HepG2 (cell line): ENCODE measurements at regions not wholly inside any gene's neighbourhood (a gene's known extent, or its start where the extent isn't known, plus 50 kb on each side); places are given as distances from the start of the nearest gene placed in this dataset.

Experiments
- ATAC-seq: fragments of 200-7000 bp; cut with Tn5 transposase; 3 replicates; pipeline ENCODE4 v1.9.1; 2020; ENCODE audit warnings: mild to moderate bottlenecking, moderate library complexity
- BruUV-seq: library from RNA; stranded (reverse); fragments of 400-500 nt; replicated peaks from 2 replicates; lab custom pipeline; 2021; lab: Mats Ljungman, UMichigan
- CTCF ChIA-PET: fragments of 300-600 bp; formaldehyde crosslinking; extraction: SDS; loops from one replicate; lab custom pipeline; 2021; ENCODE audit warnings: low total read pairs, inconsistent platforms, low intra/inter-chr PET ratio; lab: Yijun Ruan, JAX
- POLR2A ChIA-PET: fragments of 350-600 bp; sonication (Branson Sonifier 250); formaldehyde crosslinking; loops from one replicate; lab custom pipeline; 2020; ENCODE audit warnings: antibody characterized with exemption, inconsistent platforms; lab: Yijun Ruan, JAX
- DNase-seq: peaks from one replicate; pipeline ENCODE4 v3.0.0-alpha.2; 2015; ENCODE audit warnings: low spot score
- FAIRE-seq: peaks from 3 replicates; lab custom pipeline; 2011; peaks lifted over from hg19 to GRCh38; lab: Jason Lieb, UNC
- H2AFZ ChIP-seq: one replicate; pipeline ENCODE4 v1.6.1; 2011; ENCODE audit warnings: low read length, inconsistent platforms
- H3K27ac ChIP-seq: fragments of 300-600 bp; 3 replicates; pipeline ENCODE4 v1.8.0; 2011; ENCODE audit warnings: mixed run types, mild to moderate bottlenecking, mixed read lengths, low read length, inconsistent platforms; ENCODE audit not compliant: insufficient read depth; ENCODE audit errors: extremely low read length
- H3K27me3 ChIP-seq, 2 experiments: fragments of 200-600 bp in 1 of 2; 2 replicates in 1 of 2; 3 replicates in 1 of 2; pipeline versions ENCODE4 v1.6.0 to v1.8.0; 2011; ENCODE audit warnings: low read length in 2 of 2, mild to moderate bottlenecking in 2 of 2, moderate library complexity in 2 of 2, inconsistent platforms in 1 of 2; ENCODE audit not compliant: insufficient read depth in 2 of 2, control insufficient read depth in 1 of 2
- H3K36me3 ChIP-seq, 2 experiments: fragments of 200-600 bp in 1 of 2; replicated peaks in 1 of 2; 2 replicates in 1 of 2; 3 replicates in 1 of 2; pipeline versions ENCODE4 v1.5.1 to v1.8.0; 2011; ENCODE audit warnings: low read length in 2 of 2, inconsistent platforms in 1 of 2; ENCODE audit not compliant: insufficient read depth in 2 of 2, control insufficient read depth in 1 of 2
- H3K4me1 ChIP-seq: 2 replicates; pipeline ENCODE4 v1.5.1; 2012; ENCODE audit warnings: low read length, inconsistent platforms; ENCODE audit not compliant: insufficient read depth
- H3K4me2 ChIP-seq: 2 replicates; pipeline ENCODE4 v1.6.0; 2011; ENCODE audit warnings: low read depth, low read length, inconsistent platforms
- H3K4me3 ChIP-seq, 3 experiments: fragments of 200-600 bp in 1 of 3; sonication (generic), shearing (Covaris generic) in 1 of 3; replicated peaks in 1 of 3; 2 replicates each; pipeline ENCODE4 v1.5.1; 2011 to 2016; ENCODE audit warnings: low read length in 3 of 3, inconsistent platforms in 2 of 3, low read depth in 2 of 3, mild to moderate bottlenecking in 2 of 3, control low read depth in 1 of 3, mixed read lengths in 1 of 3; ENCODE audit not compliant: insufficient read depth in 1 of 3
- H3K79me2 ChIP-seq: one replicate; pipeline ENCODE4 v1.6.1; 2011; ENCODE audit warnings: low read length, inconsistent platforms; ENCODE audit not compliant: insufficient read depth
- H3K9ac ChIP-seq: 2 replicates; pipeline ENCODE4 v1.6.0; 2011; ENCODE audit warnings: mild to moderate bottlenecking, low read depth, low read length, inconsistent platforms; ENCODE audit not compliant: insufficient read depth
- H3K9me3 ChIP-seq: 2 replicates; pipeline ENCODE4 v1.5.1; 2012; ENCODE audit warnings: mild to moderate bottlenecking, low read length
- H4K20me1 ChIP-seq: 2 replicates; pipeline ENCODE4 v1.6.0; 2011; ENCODE audit warnings: inconsistent platforms, mild to moderate bottlenecking, low read length, moderate library complexity; ENCODE audit not compliant: insufficient read depth
- ATF7-NPFF ChIP-seq: sonication (generic); formaldehyde crosslinking; IDR thresholded peaks from 2 replicates; pipeline ENCODE4 v1.8.1; 2023; ENCODE audit warnings: mild to moderate bottlenecking, low read depth, missing genetic modification reagents, moderate library complexity
- FOSL2 ChIP-seq: sonication (generic); formaldehyde crosslinking; IDR thresholded peaks from 2 replicates; pipeline ENCODE4 v1.4.0; 2020; ENCODE audit warnings: missing genetic modification reagents
- MATR3 ChIP-seq: sonication (generic); formaldehyde crosslinking; IDR thresholded peaks from 2 replicates; pipeline ENCODE4 v1.4.0; 2020; ENCODE audit warnings: missing genetic modification reagents
- NCOR1 ChIP-seq: fragments of 200-600 bp; sonication (generic); IDR thresholded peaks from 2 replicates; pipeline ENCODE4 v1.7.0; 2017; ENCODE audit warnings: antibody characterized with exemption, low read length, borderline replicate concordance
- SP4 ChIP-seq: sonication (generic); formaldehyde crosslinking; IDR thresholded peaks from 2 replicates; pipeline ENCODE4 v1.8.1; 2023; ENCODE audit warnings: mild to moderate bottlenecking, missing genetic modification reagents
- ZNF253 ChIP-seq: sonication (generic); formaldehyde crosslinking; IDR thresholded peaks from 2 replicates; pipeline ENCODE4 v1.8.0; 2022; ENCODE audit warnings: mild to moderate bottlenecking, missing genetic modification reagents, borderline replicate concordance
- ZNF546 ChIP-seq: sonication (generic); formaldehyde crosslinking; conservative IDR thresholded peaks from 2 replicates; pipeline ENCODE4 v1.8.1; 2023; ENCODE audit warnings: mild to moderate bottlenecking, missing genetic modification reagents
- ZNF556 ChIP-seq: sonication (generic); formaldehyde crosslinking; IDR thresholded peaks from 2 replicates; pipeline ENCODE4 v1.4.0; 2020; ENCODE audit warnings: mild to moderate bottlenecking, missing genetic modification reagents, borderline replicate concordance
- ZNF605 ChIP-seq: sonication (generic); formaldehyde crosslinking; IDR thresholded peaks from 2 replicates; pipeline ENCODE4 v1.8.0; 2022; ENCODE audit warnings: mild to moderate bottlenecking, missing genetic modification reagents
- ZNF607 ChIP-seq: sonication (generic); formaldehyde crosslinking; IDR thresholded peaks from 2 replicates; pipeline ENCODE4 v1.5.1; 2020; ENCODE audit warnings: missing genetic modification reagents, mild to moderate bottlenecking, borderline replicate concordance
- WGBS: methylation state at CpG from one replicate; pipeline ENCODE4 v1.1.6; 2017; ENCODE audit warnings: low lambda C conversion rate; 5-methylcytosine and 5-hydroxymethylcytosine counted together
- in situ Hi-C: cut with HindIII; loops from 2 replicates; pipeline ENCODE4 v1.10.0; 2017; ENCODE audit warnings: low pct_unique_long_range_greater_than_20kb; ENCODE audit not compliant: extremely low pct_ligation_motif_present
- intact Hi-C: fragments of 100-400 bp; cut with micrococcal nuclease; formaldehyde crosslinking; loops from one replicate; pipeline ENCODE4 v1.10.0; 2022; ENCODE audit not compliant: unreplicated experiment
- TF ChIP-seq, protein P1 (sequence below): sonication (generic); formaldehyde crosslinking; IDR thresholded peaks from 2 replicates; pipeline ENCODE4 v1.5.1; 2020; ENCODE audit warnings: missing genetic modification reagents, mild to moderate bottlenecking, borderline replicate concordance
- TF ChIP-seq, protein P2 (sequence below): sonication (generic); formaldehyde crosslinking; IDR thresholded peaks from 2 replicates; pipeline ENCODE4 v1.4.0; 2020; ENCODE audit warnings: missing genetic modification reagents
- TF ChIP-seq, protein P3 (sequence below): sonication (generic); formaldehyde crosslinking; IDR thresholded peaks from 2 replicates; pipeline ENCODE4 v1.5.0; 2020; ENCODE audit warnings: missing genetic modification reagents
- TF ChIP-seq, protein P4 (sequence below): sonication (generic); formaldehyde crosslinking; IDR thresholded peaks from 2 replicates; pipeline ENCODE4 v1.4.0; 2020; ENCODE audit warnings: missing genetic modification reagents

DNA sequence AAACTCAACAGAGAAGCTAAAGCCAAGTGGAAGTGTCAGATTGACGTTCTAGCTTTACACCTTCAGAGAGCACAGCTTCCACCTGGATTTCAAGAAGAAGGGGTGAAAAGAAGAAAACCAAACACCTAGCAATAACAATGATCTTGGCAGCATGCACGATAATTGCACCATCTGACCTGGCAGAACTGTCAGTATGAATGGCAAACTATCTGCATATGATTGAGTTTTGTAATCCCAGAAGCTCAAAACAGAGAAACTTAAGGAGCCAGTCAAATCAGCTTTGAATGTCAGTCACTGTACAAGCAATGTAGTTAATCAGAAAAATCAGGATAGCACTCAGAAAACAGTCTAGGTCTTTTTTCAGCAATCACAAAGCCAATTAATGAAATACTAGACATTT is 427.1 kb downstream of the ZFHX3 start:
- intact Hi-C loops = no loop called here
- Histone ChIP-seq H3K27ac (no peak overlapping the region), H3K79me2 (peaks cover 3% of the 10 kb centered on the region), H3K36me3 (no peaks in the 10 kb centered on the region), H3K4me3 (no peak overlapping the region), H3K4me1 (peaks cover 5% of the 10 kb centered on the region), H3K27me3 (no peaks in the 10 kb centered on the region), H3K9ac (no peak overlapping the region), H3K9me3 (no peaks in the 10 kb centered on the region), H4K20me1 (no peaks in the 10 kb centered on the region), H2AFZ (no peak overlapping the region), H3K4me2 (no peak overlapping the region)
- ChIA-PET CTCF (no interaction called here), POLR2A (interaction anchor here (0.8 kb wide), 1 partner anchor 23 kb away, joined by 3 read pairs; no protein-coding TSS in a partner anchor)
- no peak for ATAC-seq
- no peak for FAIRE-seq
- TF ChIP-seq ZNF605 = no peak
- TF ChIP-seq, protein P1, sequence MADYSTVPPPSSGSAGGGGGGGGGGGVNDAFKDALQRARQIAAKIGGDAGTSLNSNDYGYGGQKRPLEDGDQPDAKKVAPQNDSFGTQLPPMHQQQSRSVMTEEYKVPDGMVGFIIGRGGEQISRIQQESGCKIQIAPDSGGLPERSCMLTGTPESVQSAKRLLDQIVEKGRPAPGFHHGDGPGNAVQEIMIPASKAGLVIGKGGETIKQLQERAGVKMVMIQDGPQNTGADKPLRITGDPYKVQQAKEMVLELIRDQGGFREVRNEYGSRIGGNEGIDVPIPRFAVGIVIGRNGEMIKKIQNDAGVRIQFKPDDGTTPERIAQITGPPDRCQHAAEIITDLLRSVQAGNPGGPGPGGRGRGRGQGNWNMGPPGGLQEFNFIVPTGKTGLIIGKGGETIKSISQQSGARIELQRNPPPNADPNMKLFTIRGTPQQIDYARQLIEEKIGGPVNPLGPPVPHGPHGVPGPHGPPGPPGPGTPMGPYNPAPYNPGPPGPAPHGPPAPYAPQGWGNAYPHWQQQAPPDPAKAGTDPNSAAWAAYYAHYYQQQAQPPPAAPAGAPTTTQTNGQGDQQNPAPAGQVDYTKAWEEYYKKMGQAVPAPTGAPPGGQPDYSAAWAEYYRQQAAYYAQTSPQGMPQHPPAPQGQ = no peak
- TF ChIP-seq ZNF556 (CRISPR knock-in tag) = no peak
- TF ChIP-seq NCOR1 = no peak
- no peak for TF ChIP-seq FOSL2
- TF ChIP-seq MATR3 (CRISPR knock-in tag) = no peak
- TF ChIP-seq, protein P2, sequence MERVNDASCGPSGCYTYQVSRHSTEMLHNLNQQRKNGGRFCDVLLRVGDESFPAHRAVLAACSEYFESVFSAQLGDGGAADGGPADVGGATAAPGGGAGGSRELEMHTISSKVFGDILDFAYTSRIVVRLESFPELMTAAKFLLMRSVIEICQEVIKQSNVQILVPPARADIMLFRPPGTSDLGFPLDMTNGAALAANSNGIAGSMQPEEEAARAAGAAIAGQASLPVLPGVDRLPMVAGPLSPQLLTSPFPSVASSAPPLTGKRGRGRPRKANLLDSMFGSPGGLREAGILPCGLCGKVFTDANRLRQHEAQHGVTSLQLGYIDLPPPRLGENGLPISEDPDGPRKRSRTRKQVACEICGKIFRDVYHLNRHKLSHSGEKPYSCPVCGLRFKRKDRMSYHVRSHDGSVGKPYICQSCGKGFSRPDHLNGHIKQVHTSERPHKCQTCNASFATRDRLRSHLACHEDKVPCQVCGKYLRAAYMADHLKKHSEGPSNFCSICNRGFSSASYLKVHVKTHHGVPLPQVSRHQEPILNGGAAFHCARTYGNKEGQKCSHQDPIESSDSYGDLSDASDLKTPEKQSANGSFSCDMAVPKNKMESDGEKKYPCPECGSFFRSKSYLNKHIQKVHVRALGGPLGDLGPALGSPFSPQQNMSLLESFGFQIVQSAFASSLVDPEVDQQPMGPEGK (CRISPR knock-in tag) = no peak
- TF ChIP-seq, protein P3, sequence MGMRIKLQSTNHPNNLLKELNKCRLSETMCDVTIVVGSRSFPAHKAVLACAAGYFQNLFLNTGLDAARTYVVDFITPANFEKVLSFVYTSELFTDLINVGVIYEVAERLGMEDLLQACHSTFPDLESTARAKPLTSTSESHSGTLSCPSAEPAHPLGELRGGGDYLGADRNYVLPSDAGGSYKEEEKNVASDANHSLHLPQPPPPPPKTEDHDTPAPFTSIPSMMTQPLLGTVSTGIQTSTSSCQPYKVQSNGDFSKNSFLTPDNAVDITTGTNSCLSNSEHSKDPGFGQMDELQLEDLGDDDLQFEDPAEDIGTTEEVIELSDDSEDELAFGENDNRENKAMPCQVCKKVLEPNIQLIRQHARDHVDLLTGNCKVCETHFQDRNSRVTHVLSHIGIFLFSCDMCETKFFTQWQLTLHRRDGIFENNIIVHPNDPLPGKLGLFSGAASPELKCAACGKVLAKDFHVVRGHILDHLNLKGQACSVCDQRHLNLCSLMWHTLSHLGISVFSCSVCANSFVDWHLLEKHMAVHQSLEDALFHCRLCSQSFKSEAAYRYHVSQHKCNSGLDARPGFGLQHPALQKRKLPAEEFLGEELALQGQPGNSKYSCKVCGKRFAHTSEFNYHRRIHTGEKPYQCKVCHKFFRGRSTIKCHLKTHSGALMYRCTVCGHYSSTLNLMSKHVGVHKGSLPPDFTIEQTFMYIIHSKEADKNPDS (CRISPR knock-in tag) = no peak
- no peak for TF ChIP-seq SP4 (CRISPR knock-in tag)
- TF ChIP-seq ZNF253 = no peak
- TF ChIP-seq, protein P4, sequence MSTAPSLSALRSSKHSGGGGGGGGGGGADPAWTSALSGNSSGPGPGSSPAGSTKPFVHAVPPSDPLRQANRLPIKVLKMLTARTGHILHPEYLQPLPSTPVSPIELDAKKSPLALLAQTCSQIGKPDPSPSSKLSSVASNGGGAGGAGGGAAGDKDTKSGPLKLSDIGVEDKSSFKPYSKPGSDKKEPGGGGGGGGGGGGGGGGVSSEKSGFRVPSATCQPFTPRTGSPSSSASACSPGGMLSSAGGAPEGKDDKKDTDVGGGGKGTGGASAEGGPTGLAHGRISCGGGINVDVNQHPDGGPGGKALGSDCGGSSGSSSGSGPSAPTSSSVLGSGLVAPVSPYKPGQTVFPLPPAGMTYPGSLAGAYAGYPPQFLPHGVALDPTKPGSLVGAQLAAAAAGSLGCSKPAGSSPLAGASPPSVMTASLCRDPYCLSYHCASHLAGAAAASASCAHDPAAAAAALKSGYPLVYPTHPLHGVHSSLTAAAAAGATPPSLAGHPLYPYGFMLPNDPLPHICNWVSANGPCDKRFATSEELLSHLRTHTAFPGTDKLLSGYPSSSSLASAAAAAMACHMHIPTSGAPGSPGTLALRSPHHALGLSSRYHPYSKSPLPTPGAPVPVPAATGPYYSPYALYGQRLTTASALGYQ (CRISPR knock-in tag) = no peak
- TF ChIP-seq ZNF607 (CRISPR knock-in tag) = no peak
- TF ChIP-seq ZNF546 = no peak
- TF ChIP-seq ATF7-NPFF (CRISPR knock-in tag) = no peak
- in situ Hi-C loops = no loop called here
- no TSS peak for BruUV-seq
- 94% methylated on average over 2 of the region's 2 CpGs for WGBS
- no peak for DNase-seq
